Head of caudate nucleus (tissue), 42 donors: ENCODE measurements at regions not wholly inside any gene's neighbourhood (a gene's known extent, or its start where the extent isn't known, plus 50 kb on each side); places are given as distances from the start of the nearest gene placed in this dataset.
"Not testable (repeated sequence)": the region's sequence is repeated elsewhere in the genome, so short reads cannot be mapped to it uniquely, and the experiment has no call there.

Experiments
- DNase-seq, 42 donors: peaks; one replicate each; pipeline versions ENCODE4 v3.0.0 to v3.0.0-alpha.2; 2020 to 2021; ENCODE audit warnings: mixed read lengths in 7 of 42
- intact Hi-C: fragments of 100-400 bp; cut with DNase I; formaldehyde crosslinking; loops from one replicate; pipeline ENCODE4 v1.15.0; 2022

DNA sequence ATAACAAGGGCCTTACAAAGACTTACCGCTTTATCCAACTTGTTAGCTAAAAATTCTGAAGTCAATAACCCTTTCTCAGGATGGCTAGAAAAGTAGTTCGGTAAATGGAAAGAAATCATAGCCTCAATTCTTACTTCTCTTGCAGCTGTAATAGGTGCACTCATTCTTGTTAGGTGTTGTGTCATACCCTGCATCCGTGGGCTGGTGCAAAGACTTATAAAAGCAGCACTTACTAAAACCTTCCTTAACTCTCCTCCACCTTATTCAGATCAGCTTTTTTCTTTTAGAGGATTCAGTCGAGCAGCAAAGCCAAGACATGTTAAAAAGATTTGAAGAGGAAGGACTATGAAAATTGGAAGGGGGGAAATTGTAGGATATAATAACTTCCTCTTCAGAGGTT, 238.2 kb upstream of the DIO3 start:
- intact Hi-C loops = no loop called here
- peak in 27 of 42 donors; percentile 4 to 76 (median 32) for DNase-seq

DNA sequence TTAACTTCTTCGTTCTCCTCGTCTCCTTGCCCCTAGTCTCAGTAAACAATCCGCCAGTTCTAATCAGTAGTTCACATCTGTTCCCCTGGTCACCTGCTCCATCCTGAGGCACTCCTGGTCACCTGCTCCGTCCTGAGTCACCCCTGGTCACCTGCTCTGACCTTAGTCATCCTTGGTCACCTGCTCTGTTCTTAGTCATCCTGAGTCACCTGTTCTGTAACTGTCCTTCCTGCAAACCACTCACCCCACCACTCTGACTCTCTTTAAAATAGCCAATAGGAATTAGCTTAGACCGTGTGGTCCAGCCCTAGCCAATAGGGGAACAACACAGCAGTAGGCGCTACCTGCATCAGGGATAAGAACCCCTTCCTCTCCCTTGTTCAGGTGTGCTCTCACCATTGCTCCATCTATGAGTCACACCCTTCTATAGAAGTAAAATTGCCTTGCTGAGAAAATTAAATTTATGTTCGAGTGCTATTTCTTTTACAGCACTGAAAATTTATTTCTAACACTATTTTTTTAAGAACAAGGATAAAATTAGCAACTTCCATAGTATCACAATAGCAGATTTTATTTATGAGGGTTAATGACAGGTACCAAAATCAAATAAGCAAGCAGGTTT, 237.6 kb upstream of the DIO3 start:
- DNase-seq, intact Hi-C loops: not testable (repeated sequence)

DNA sequence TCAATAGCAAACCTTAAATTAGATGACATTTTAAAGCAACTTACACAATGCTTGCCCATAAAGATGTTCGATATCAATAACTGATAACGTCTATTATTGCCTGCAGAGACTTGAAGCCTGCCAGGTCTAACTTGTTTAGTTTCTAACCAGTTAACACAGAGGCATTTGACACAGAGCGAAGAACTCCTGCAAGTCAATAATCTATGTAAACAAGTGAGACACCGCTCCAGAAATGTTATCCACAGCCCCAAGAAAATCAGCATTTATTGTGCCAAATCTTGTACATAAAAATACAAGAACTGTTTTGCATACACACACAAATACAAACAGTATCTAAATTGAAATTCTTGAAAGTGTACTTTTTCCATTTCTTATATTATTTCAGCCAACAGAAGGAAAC, 236.0 kb upstream of the DIO3 start:
- intact Hi-C loops = no loop called here
- no peak for DNase-seq

DNA sequence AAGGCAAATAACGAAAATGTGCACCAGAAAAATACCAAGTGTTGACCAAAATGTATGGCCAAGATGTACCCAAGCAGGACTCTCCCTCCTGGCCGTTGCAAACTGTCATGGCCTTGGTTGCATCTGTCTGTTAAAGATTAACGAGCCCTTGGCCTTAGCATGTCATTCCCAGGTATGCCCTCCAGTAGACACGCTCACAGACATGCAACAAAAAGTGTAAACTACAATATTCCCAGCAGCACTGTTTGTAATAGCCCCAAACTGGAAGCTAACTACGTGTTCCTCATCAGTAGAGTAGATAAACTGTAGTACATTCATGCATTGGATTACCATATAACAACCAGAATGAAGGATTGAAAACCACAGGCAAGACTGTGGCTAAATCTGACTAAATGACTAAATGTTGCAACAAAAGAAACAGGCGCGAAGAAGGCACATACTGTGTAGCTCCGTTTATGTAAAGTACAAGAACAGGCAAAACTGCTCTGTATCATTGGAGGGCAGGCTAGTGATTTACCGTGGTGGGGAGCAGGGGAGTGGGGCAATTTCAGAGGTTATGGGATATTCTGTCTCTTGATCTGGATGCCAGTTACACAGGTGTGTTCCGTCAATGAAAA, 232.8 kb upstream of the DIO3 start:
- no peak for DNase-seq
- intact Hi-C loops = no loop called here

DNA sequence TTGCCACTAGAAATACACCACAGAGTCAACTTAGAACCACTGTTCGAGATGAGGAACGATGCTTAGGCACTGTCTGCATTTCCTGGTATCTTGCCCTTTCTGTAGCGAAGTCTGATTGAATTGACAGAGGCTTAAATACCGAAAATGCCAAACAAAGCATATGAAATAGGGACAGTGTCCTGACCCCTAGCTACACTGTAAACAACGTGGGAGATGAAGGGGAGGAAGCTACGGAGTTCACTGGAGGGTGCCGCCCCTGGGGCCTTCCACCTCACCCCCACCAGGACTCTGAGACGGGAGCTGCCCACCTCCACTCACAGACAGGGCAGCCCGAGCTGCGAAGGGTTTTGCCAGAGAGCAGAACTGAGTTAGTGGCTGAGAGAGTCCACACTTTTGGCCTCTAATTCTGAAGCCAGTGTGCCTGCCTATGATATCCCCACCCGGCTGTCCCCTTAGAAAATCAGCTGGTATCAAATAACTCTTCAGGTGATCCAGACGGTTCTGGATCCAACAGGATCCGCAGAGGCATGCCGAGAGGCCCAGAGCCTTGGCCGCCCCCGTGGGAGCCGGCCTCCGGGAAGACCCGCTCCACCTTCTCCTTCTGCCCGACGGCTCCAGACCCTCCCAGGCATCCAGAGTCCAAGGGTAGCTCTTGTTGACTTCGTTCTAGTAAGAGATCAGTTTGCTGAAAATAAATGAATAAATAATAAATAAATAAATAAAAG, 230.7 kb upstream of the DIO3 start:
- no peak for DNase-seq
- intact Hi-C loops = no loop called here

DNA sequence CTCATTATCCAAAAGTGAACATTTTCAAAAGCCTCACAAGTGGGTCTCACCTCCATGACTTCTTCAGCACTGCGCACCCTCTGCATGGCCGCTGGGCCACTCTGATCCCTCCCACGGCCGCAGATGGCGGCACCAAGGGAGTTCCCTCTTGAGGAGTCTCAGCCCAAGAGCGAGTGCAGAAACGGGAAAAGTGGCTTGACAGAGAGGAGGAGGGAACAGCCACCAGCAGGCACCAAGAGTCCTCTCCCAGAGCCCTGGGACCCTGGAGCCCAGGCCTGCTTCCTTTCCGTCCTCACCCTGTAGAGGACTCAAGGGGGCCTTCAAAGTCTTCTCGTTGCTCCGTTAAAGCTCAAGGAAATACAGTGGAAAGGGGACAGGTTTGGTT, 230.2 kb upstream of the DIO3 start:
- no peak for DNase-seq
- intact Hi-C loops = no loop called here

DNA sequence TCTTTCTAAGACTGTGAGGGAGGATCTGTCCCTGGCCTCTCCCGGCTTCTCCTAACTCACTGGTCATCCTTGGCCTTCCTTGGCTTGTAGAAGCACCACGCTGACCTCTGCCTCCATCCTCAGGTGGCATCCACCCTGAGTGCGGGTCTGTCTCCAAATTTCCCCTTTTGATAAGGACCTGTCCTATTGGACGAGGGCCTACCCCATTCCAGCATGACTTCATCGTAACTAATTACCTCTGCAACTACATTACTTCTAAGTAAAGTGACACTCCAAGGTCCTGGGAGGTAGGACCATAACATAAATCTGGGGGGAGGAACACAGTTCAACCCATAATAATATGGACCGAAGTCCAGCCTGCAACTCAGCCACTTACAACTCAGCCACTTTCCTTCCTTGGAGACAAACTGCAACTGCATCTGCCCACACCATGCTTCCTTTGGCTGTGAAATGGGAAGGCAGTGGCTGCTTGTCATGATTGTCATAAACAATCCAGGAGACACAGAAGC, 229.6 kb upstream of the DIO3 start:
- DNase-seq = peak in 1 of 42 donors; percentile 25

DNA sequence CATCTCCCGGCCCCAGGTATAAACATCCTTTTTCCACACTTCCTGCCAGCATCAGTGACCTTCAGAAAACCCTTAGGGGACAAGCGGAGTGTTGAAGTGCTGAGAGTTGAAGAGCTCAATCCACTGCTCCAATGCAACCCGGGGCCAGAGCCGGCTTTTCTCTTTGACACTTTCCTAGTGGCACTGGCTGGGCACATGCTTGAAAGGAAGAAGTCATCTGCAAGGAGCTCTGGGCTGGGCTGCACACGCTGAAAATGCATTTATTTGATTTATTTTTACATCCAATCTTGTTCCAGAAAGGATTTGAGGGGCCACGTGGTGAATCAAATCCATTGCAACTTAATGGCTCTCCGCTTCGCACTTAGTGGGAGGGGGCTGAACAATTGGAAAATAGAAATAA, 229.0 kb upstream of the DIO3 start:
- peak in 1 of 42 donors; percentile 16 for DNase-seq
- intact Hi-C loops = no loop called here

More for the DNA sequence above, 229.6 kb upstream of the DIO3 start:
- intact Hi-C loops = no loop called here

DNA sequence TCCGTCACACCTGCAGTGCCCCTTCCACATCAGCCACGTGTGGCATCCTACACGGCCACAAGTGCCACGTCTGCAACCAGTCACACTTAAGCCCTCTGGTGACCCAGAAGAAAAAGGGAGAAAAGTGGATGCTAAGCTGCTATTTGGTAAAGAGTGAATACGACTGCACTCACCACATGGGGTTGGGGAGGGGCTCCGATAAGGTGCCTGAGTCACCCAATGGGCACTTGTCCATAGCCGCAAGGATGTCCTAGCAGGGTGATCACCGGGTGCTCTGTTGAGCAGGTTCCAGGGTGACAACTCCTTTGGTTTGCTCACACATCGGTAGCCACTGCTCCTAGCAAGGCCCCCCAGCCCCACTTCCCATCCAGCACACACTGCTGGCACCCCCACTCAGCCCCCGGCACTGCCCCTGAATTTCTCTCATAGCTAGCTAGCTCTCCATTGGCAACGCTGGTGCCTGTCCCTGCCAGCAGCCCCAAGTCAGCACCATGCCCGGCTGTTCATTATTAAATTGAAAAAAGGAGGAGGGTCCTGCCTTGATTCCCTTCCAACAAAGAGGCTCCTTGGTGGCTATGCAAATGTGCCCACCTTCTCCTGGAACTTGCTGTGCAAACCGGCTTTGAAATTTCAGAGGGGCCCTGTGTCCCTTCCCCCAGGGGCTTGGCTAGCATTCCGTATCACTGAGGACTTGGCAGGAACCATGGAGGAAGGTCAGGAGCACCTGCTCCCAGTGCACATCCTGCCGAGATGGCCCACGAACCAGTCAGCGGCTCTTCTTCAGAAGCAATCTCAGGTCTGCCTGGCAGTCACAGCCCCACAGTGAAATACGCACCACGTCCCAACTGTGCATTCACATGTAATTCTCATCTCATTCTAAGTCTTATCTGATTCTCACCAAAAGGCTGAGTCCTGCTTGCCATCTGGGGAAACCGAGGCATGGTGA, 227.7 kb upstream of the DIO3 start:
- DNase-seq = peak in 1 of 42 donors; percentile 31
- intact Hi-C loops = no loop called here

DNA sequence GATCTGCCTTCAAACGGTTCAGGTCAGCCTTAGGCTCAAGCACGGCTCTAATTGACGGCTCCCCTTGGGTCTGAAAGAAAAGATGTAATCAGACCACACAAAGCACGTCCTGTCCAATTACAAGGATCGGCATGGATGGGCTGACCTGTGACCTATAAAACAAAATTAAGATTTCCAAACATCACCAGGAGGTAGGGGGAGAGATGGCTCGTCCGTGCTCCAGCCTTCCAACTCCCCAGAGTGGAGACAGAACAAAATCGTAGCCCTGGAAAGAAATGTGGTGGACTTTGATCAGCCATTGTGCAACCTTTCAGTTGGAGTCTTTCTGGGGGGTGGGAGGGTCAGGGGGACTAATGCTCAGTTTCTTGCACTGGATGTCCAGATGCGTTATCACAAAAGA, 226.6 kb upstream of the DIO3 start:
- intact Hi-C loops = no loop called here
- DNase-seq = no peak

DNA sequence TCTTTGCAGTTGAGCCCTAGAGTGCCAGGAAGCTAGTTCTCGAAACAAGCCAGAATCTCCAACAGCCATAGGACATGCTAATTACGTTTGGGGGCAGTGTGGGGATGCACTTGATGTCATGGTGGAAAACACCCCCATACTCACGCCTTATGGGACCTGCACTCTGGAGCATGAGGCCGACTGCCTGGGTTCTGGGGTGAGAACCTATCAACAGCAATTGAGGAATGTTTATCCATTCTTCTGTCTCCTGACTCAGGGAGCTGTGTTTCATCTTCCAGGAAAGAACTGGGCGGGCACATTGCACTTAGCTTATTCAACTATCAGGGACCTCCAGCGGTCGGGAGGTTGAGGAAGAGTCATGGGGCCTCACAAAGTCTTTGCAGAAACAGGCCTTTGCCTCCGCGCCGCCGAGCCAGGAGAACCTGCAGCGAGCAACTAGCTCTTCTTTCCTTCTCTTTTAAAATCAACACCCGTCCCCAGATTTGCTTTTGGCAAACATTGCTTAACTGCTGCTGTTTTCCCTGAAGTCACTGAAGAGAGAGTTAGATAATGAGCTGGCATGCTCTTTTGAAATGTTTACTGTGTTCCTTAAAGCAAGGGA, 226.1 kb upstream of the DIO3 start:
- peak in 1 of 42 donors; percentile 27 for DNase-seq
- intact Hi-C loops = no loop called here

DNA sequence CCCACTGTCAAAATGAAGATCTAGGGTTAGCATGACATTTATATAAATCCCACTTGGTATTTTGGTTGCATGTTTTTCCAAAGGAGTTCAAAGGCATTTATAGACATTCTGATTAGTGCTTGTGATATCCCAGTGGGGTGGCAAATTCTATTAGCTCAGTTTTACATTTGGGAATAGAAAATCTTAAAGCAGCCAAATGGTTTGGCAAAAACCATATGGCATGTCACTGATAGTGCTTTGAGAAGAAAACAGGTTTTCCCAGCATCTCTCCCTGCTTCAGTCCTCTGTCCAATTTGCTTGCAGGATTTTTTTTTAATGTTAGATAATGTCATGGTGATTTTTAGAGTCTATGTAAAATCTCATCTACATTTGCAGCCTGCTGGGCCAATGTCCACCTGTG, 225.1 kb upstream of the DIO3 start:
- intact Hi-C loops = no loop called here
- DNase-seq = no peak

DNA sequence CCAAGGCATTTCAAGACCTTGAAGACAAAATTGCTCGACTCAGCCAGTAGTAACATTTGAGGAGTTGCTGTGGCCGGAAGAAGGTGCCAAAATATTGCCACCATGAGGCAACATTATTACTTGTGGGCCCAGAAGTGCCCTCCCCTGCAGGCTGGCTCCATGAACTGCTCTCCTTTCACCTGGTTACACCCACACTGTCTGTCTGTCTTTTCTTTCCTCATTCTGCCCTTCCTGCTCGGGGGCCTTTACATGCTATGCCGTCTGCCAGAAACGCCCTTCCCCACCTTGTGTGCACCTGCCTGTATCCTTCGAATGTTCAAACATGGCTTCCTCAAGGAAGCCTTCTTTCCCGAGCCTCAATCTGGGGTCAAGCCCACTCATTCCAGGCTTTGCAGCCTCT, 224.2 kb upstream of the DIO3 start:
- DNase-seq = peak in 1 of 42 donors; percentile 20
- intact Hi-C loops = no loop called here

DNA sequence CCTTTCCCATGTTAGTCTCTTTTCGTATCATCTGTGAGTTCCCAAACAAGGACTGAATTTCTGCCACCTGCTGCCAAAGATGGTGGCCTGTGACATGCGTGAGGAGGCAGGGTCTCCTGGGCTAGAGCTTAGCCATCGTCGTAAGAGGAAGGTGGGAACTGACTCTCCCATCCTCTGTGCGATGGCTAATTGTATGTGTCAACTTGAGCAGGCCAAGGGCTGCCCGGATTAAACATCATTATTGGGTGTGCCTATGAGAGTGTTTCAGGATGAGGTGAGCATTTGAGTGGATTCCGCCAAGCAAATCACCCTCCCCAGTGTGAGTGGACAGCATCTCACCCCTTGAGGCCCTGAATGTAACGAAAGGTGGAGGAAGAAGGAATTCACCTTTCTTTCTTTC, 220.7 kb upstream of the DIO3 start:
- intact Hi-C loops = no loop called here

DNA sequence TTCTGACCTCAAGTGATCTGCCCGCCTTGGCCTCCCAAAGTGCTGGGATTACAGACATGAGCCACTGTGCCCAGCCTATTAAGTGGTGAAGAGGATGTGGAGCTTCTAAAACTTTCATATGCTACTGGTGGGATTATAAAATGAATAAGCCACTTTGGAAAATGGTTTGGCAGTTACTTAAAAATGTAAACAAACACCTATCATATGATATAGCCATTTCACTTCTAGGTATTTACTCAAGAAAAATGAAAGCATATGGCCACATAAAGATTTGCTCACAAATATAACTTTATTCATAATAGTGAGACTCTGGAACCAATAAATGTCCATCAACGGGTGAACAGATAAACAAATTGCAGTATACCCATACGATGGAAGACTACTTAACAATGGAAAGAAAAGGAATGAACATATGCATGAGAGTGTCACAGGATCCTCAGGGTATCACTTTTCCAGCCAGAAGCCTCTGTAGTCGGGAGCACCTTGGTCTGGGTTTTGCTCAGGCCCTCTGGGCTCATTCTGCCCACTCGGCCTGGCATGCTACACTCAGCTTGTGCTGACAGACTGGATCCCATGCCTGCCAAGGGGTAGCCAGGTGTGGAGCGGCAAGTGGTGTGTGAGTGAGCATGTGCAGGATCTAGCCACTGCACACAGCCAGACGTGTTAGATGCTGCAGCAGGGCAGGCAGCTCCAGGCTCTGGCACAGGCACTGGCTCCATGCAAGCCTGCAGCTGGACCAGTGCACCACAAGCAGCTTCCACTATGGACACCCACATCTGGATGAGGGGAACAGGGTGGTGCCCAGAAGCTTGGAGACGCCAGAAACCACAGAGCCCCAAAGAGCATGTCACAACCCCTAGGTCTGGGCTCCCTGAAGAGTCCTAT, 213.2 kb upstream of the DIO3 start:
- intact Hi-C loops = no loop called here
- peak in 1 of 42 donors; percentile 29 for DNase-seq

More for the DNA sequence above, 220.7 kb upstream of the DIO3 start:
- peak in 1 of 42 donors; percentile 8 for DNase-seq

DNA sequence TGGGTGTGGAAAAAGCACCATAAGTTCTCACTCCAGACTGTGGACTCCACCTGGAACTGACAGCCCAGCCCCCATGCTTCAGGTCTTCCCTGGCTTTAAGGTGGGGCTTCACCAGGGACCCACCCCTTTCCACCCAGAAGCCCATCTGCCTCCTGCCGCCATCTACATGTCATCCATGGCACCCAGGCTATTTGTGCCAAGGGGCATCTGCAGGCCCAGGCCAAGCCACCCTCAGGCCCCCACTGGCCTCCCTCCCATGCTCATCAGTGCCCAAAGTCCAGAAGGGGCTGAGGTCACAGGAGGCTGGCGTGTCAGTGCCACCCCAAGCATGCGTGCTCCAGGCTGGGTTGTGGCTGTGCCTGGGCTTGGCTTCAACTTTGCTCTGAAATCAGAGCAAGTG, 212.2 kb upstream of the DIO3 start:
- peak in 2 of 42 donors; percentile 9 to 26 for DNase-seq
- intact Hi-C loops = no loop called here

DNA sequence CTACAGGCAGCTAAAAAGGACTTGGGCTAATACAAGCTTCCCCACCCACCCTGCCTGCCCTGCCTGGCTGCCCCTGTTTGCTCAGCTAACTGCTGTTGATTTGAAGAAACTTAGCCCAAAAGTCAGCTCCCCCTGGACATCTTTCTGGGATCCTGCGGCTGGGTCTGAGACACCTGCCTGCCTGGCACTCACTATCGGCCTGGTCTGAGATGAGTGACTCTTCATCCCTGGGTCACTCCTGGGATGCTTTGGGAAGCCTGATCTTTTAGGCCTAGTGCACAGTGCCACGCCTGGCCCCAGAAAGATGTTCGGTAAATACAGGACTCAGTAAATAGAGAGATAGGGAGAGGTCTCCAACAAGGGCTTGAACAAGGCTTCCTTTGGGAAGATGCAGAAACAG, 211.3 kb upstream of the DIO3 start:
- DNase-seq = peak in 2 of 42 donors; percentile 12 to 16
- intact Hi-C loops = no loop called here

DNA sequence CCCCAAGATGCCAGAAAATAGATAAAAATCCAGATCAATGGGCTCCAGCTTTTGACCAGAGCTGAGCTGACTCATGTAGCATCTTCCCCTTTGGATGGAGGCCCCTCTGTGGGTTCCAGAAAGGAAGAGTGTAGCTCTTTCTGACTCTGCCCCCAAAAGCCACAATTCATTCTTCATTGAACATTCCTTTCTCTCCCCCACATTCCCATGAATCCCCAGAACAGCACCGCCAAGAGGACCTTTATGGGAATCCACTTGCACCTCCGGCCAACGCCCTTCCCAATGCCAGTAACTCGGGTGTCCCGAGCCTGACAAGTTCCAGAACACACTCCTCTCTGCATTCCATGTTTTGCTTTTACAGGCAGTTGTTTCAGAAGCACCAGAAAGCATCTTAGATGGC, 210.6 kb upstream of the DIO3 start:
- DNase-seq = peak in 3 of 42 donors; percentile 5 to 22 (median 12)
- intact Hi-C loops = no loop called here
